NCI-H345 treated with DMSO at 0.1 percent for 48 hours (cell line): ENCODE measurements at regions not wholly inside any gene's neighbourhood (a gene's known extent, or its start where the extent isn't known, plus 50 kb on each side); places are given as distances from the start of the nearest gene placed in this dataset.
"Not testable (repeated sequence)": the region's sequence is repeated elsewhere in the genome, so short reads cannot be mapped to it uniquely, and the experiment has no call there.

ENCODE experiments used
- DNase-seq: peaks from one replicate; lab custom pipeline; 2025; ENCODE audit not compliant: unreplicated experiment; lab: John Stamatoyannopoulos, UW

GRCh38 chr17:30590081-30590733 is 113.0 kb downstream of the GOSR1 start:
- no peak for DNase-seq

- DNase-seq = no peak
Measured at GRCh38 chr17:30589431-30589830, 112.2 kb downstream of the GOSR1 start.

- no peak for DNase-seq
Measured at GRCh38 chr17:30588798-30589247, 111.6 kb downstream of the GOSR1 start.

- DNase-seq = no peak
Measured at GRCh38 chr17:30586818-30587595, 109.8 kb downstream of the GOSR1 start.

- DNase-seq = no peak
Measured at GRCh38 chr17:30584810-30585209, 107.6 kb downstream of the GOSR1 start.

- no peak for DNase-seq
Measured at GRCh38 chr17:30580916-30581315, 103.7 kb downstream of the GOSR1 start.

GRCh38 chr17:30579610-30580315 is 102.6 kb downstream of the GOSR1 start:
- no peak for DNase-seq

GRCh38 chr17:30578015-30578717 is 101.0 kb downstream of the GOSR1 start:
- DNase-seq = not testable (repeated sequence)
